ENCODE measurements at regions not wholly inside any gene's neighbourhood (a gene's known extent, or its start where the extent isn't known, plus 50 kb on each side); places are given as distances from the start of the nearest gene placed in this dataset.

- TF ChIP-seq CTCF (conservative IDR thresholded peaks at IDR 0.05; ENCODE audit: low read depth, low read length) (no peak), EZH2phosphoT487 (IDR thresholded peaks at IDR 0.05; ENCODE audit: borderline replicate concordance, low read length) (no peak)
These were observed 296.7 kb upstream of the TECRL start for GRCh38 chr4:64705989-64706388.
